ENCODE measurements at regions not wholly inside any gene's neighbourhood (a gene's known extent, or its start where the extent isn't known, plus 50 kb on each side); places are given as distances from the start of the nearest gene placed in this dataset.
A peak's percentile ranks its signal among the peaks of the same experiment; 100 is the strongest.
"Not testable (repeated sequence)": the region's sequence is repeated elsewhere in the genome, so short reads cannot be mapped to it uniquely, and the experiment has no call there.

DNA sequence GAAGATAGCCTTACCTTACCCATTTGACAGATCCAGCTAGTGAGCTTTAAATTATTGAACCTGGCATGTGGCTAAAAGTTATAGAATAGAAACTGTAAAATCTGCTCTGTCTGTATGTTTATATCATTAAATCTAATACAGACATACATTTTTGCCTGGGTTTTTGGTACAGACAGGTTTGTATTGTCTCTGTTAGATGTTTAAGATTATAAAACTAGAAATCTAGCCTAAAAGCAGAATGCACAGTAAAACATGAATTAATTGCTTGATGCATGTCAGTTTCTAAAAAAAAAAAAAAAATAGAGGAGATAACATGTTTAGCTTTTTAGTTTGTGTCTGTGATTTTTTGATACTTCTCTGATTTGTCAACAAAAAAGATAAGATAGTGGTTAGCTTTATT is 477.6 kb upstream of the LRRC7 start:
- no peak for DNase-seq

GRCh38 chr1:69090752-69091151 is 477.0 kb upstream of the LRRC7 start:
- DNase-seq, result no peak

GRCh38 chr1:69102058-69102457 is 465.7 kb upstream of the LRRC7 start:
- DNase-seq, result not testable (repeated sequence)

DNA sequence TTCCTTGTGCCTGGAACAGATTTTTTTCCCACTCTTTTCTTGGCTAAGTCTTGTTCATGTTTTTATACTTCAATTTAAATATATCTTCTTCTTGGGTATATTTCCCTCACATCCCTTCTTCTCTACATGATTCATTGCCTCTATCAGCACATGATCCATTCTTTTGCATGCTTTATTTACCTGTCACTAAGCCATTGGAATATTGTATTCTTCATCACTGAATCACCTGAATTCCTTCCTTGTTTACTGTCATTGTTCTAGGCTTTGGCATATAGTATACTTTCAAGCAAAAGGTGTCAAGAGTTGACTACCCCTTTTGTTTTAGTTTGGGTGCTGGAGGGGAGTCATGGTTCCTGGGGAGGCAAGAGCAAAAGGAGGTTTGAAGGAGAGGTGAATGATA is 464.5 kb upstream of the LRRC7 start:
- no peak for DNase-seq

DNA sequence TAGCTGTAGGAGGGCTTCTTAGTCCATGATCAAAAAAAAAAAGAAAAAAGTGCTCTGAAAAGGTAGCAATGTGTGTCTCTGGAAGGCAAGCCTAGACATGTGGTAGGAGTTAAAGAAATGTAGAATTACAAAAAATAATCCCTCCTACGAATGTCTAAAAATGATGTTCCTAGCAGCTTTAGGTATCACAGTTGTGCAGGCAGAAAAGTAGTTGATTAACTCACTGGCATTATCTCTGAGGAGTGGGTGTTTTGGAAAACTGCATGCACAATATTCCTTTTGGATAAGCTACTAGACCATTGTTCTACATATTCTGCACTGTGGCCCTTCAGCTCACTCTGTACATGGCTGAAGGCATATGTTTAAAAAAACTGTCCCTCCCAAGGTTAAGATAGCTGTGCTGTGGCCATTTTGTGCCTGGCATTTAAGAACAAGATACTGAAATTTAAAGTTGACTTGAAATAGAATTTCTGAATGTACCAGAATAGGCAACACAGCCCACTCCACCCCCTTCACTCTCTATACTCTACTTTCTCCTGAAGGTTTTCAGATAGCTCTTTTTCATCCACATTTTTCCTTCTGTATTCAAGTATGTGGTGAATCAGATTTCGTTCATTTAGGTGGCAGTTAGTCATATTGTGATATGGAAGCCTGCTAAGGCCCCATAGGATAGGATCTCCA is 463.9 kb upstream of the LRRC7 start:
- DNase-seq, result no peak

DNA sequence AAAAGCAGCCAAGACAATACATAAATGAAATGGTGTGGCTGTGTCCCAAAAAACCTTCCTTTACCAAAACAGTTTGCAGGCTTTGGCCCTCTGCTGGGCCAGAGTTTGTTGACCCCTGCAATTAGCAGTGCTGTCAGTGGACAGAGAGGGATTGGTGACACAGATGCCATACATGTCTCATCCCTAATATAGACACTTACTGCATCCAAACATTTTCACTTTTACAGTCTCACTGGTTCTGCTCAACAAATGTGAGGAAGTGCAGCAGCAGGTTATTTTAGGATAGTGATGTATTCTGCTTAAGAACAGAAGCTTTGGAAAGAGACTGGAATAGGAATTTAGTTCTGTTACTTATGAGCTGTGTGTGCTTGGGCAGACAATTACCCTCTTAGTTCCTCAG is 462.8 kb upstream of the LRRC7 start:
- DNase-seq, result no peak

GRCh38 chr1:69109277-69109676 is 458.4 kb upstream of the LRRC7 start:
- DNase-seq, result no peak

GRCh38 chr1:69110851-69111250 is 456.9 kb upstream of the LRRC7 start:
- DNase-seq, result no peak

DNA sequence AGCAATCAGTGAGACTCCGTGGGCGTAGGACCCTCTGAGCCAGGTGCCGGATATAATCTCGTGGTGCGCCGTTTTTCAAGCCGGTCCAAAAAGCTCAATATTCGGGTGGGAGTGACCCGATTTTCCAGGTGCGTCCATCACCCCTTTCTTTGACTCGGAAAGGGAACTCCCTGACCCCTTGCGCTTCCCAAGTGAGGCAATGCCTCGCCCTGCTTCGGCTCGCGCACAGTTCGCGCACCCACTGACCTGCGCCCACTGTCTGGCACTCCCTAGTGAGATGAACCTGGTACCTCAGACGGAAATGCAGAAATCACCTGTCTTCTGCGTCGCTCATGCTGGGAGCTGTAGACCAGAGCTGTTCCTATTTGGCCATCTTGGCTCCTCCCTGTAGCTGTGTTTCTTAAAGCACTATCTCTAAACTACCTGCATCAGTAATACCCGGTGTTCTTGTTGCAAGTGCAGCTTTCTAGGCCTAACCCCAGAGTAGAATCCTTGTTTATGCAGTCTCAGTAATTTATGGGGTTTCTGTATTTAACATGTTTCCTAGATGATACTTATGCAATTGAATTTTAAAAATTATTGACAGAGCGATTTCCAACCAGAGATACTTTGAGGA is 447.5 kb upstream of the LRRC7 start:
- DNase-seq, result not testable (repeated sequence)

DNA sequence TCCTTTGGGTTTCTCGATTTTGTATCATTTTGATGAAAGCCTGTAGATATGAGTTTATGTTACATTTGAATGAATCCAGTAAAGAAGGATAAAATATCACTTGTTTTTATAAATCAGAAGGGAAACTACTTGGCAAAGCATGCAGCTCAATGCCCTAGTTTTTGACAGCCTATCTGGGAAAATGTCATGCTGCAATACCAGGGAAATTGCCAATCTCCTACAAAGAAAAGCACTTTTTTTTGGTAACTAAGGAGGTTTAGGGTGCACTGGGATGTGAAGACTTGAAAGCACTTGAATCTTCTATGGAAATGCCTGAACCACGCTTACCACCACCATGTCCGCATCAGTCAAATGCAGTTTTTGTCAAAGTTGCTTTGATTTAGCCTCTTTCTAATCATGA is 446.9 kb upstream of the LRRC7 start:
- no peak for DNase-seq

- DNase-seq, result peak; percentile 64
Observed at GRCh38 chr1:69121723-69122122, 446.0 kb upstream of the LRRC7 start.

GRCh38 chr1:69122373-69122772 is 445.3 kb upstream of the LRRC7 start:
- DNase-seq, result no peak

DNA sequence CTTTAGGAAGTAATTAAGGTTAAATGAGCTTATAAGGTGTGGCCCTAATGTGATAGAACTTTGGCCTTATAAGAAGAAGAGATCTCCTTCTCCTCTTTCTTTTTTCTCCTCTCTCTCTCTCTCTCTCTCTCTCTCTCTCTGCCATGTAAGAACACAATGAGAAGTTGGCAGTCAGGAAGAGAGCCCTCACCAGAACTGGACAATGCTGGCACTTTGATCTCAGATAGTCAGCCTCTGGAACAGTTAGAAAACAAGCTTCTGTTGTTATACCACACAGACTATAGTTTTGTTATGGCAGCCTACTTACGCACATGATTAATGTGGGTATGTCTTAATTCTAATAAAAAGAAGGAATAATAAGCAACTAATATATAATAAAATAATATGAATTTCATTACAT is 444.2 kb upstream of the LRRC7 start:
- no peak for DNase-seq

GRCh38 chr1:69126796-69127195 is 440.9 kb upstream of the LRRC7 start:
- peak; percentile 49 for DNase-seq

DNA sequence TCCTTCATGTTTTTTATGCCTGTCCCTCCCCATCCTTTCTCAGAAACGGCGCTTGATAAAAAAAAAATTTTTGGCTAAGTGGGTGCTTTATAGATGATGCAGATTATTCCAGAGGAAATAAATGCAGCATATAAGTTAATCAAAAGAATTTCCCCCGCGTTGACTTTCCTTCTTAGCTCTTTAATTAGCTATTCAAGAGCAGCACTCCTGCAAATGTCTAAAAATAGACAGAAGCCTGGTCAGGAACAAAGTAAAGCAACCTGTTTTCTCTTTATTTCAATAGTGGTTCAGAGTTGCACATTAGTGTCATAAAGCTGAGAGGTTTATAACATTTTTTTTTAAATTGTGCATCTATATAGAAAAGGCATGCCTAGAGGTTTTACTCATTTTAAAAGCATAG is 439.5 kb upstream of the LRRC7 start:
- no peak for DNase-seq

DNA sequence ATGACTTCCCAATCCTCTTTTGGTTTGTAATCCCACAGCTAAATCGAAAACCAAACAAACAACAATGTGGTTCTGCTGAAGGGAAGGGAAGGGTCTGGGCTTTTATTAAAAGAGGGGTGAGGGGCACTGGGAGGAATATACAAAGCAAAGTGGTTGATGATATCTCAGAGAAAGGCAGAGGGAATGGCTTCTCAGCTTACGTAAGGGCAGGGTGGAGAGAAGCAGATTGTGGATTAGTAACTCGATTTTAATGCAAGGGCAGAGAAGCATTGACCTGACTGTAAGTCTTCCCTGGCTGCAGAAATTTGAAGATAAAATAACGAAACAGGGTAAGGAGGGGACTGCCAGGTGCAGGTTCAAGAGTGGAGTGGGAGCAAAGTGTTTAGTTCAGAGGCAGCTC is 438.2 kb upstream of the LRRC7 start:
- no peak for DNase-seq

DNA sequence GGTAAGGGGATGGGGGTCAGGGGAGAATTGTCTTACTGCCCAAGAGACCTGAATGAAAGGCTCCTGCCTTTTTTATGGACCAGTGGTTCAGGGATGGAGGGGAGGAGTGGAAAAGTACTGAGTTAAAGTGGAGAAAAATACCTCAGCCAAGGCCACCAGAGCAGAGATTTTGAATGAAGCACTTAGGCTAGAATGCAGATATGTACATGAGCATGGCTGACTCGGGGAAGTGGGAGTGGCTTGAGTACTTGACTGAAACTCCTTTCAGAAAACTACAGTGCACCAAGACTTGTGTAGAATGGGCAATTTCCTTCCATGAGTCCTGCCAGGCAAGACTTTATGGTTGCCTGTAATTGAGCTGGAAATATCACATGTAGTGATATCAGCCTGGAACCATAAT is 429.6 kb upstream of the LRRC7 start:
- no peak for DNase-seq

DNA sequence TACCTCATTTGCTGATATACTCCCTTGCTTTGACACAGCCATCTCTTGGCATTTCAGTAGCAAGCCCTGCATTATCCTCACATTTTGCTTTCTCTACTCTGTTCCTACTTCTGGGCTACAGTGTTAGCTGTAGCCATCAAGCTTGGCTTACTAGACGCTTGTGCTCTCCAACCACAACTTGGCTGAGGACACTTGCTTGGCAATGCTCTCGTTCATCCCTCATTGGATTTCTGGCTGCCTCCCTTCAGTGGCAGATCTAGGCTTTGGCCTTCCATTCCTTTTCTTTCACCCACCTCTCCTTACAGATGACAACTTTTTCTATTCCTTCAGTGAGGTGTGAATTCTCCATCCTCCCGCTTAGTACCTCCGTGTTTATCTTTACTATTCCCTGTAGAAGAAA is 428.7 kb upstream of the LRRC7 start:
- no peak for DNase-seq

GRCh38 chr1:69146303-69146702 is 421.4 kb upstream of the LRRC7 start:
- DNase-seq, result no peak

GRCh38 chr1:69148731-69149130 is 419.0 kb upstream of the LRRC7 start:
- no peak for DNase-seq

DNA sequence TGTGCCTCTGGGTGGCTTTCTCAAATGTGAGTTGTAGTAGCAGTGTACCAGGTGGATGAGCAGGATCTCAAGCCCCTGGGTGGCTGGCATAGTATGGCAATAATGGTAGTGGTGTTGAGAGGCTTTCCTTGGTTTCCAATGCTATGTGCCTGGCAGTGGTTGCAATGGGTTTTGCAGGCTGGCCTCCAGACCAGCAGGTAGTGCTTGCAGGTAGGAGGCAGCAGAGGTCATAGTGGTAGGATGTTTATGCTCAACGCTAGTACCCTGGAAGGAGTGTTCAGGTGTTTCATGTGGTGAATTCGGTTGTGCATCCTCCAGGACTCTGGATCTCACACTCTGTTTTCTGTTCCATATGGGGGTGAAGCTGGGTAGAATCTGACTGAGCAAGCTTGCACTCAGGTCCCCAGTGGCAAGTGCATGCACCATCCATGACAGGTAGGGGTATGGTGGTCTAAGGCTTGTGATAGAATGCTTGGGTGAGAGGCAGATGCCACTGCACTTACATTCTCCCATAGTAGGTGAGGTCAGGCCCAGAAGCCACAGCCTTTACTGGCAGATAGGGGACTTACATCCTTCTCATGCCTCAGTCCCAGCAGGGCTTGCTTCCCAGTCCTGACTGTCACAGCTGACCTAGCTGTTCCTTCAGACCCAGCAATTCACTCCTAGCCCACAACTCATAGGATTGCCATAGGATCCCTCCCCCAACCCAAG is 410.5 kb upstream of the LRRC7 start:
- DNase-seq, result no peak

DNA sequence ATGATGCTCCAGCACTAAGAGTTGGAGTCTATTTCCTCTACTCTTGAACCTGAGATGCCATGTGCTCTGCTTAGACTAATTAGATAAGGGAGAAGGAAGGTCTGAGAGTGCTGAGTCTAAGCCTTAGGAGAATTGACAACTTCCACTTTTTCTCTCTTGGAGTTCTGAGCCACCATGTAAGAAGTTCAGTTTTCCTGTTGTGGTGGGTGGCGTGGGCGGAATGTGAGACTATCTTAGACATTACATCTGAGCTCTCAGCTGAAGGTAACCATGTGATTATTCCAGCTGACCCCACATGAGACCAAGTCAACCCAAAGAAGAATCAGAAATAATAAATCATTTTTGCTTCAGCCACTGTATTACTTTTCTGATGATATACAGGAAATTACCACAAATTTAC is 404.5 kb upstream of the LRRC7 start:
- DNase-seq, result no peak

DNA sequence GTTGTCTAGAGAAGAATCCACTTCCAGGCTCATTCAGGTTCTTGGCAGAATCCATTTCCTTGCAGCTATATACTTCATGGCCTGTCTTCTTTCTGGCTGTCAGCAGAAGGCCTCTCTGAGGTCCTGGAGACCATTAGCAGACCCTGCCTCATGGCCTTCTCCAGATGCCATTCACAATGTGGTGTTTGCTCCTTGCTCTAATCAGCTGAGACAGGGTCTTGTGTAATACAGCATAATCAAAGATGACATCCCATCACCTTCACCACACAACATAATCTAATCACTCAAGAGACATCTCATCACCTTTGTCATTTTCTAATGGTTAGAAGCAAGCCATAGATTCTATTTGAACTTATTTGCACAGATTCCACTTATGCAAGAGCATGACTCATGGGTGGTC is 403.9 kb upstream of the LRRC7 start:
- no peak for DNase-seq

- DNase-seq, result no peak
Observed at GRCh38 chr1:69167876-69168275, 399.8 kb upstream of the LRRC7 start.

- DNase-seq, result no peak
Observed at GRCh38 chr1:69171248-69171647, 396.5 kb upstream of the LRRC7 start.

Measured in fibroblast of skin of right biceps (primary cell).